Effector memory CD4-positive, alpha-beta T cell (primary cell): ENCODE measurements at regions not wholly inside any gene's neighbourhood (a gene's known extent, or its start where the extent isn't known, plus 50 kb on each side); places are given as distances from the start of the nearest gene placed in this dataset.

Experiments
- DNase-seq, 3 donors: peaks; one replicate each; pipeline ENCODE4 v3.0.0-alpha.2; 2020
- H3K27ac ChIP-seq: 2 replicates; pipeline ENCODE4 v1.7.0; 2013; ENCODE audit warnings: mild to moderate bottlenecking, low read length, moderate library complexity; ENCODE audit not compliant: insufficient read depth, poor library complexity, severe bottlenecking
- H3K27me3 ChIP-seq: replicated peaks from 2 replicates; pipeline ENCODE4 v1.7.0; 2013; ENCODE audit warnings: mild to moderate bottlenecking, low read length; ENCODE audit not compliant: insufficient read depth, control insufficient read depth, poor library complexity, severe bottlenecking
- H3K36me3 ChIP-seq: 2 replicates; pipeline ENCODE4 v1.7.0; 2013; ENCODE audit warnings: mild to moderate bottlenecking, low read length, moderate library complexity; ENCODE audit not compliant: control insufficient read depth, insufficient read depth
- H3K4me1 ChIP-seq: 2 replicates; pipeline ENCODE4 v1.7.0; 2013; ENCODE audit warnings: low read length, mild to moderate bottlenecking; ENCODE audit not compliant: control insufficient read depth, insufficient read depth, poor library complexity, severe bottlenecking
- H3K4me3 ChIP-seq: 2 replicates; pipeline ENCODE4 v1.7.0; 2013; ENCODE audit warnings: low read length, low read depth, mild to moderate bottlenecking; ENCODE audit not compliant: insufficient read depth, poor library complexity, severe bottlenecking
- H3K9me3 ChIP-seq: 2 replicates; pipeline ENCODE4 v1.7.0; 2013; ENCODE audit warnings: mild to moderate bottlenecking, low read length, moderate library complexity; ENCODE audit not compliant: control insufficient read depth

DNA sequence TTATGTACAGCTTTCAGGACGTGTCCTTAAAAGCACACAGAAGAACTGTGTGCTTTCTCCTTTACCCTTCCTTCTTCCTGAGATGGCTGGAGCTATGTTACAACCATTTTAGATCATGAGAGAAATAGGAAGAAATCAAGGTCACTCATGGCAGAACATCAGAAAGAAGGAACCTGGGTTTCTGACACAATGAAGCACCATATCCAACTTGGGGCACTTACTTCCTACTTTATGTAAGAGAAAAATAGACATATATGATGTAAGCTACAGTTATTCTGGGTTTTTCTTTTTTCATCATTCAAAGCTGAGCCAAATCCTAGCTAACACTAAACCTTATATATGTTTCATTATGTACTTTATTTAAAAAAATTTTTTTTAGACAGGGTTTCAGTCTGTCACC, 79.5 kb downstream of the FAM161A start:
- H3K4me1 ChIP-seq: no peaks in the 10 kb centered on the region
- no peak overlapping the region for H3K27ac ChIP-seq
- no peaks in the 10 kb centered on the region for H3K9me3 ChIP-seq
- H3K27me3 ChIP-seq: no peaks in the 10 kb centered on the region
- H3K4me3 ChIP-seq: no peak overlapping the region
- H3K36me3 ChIP-seq: no peaks in the 10 kb centered on the region
- no peak for DNase-seq

DNA sequence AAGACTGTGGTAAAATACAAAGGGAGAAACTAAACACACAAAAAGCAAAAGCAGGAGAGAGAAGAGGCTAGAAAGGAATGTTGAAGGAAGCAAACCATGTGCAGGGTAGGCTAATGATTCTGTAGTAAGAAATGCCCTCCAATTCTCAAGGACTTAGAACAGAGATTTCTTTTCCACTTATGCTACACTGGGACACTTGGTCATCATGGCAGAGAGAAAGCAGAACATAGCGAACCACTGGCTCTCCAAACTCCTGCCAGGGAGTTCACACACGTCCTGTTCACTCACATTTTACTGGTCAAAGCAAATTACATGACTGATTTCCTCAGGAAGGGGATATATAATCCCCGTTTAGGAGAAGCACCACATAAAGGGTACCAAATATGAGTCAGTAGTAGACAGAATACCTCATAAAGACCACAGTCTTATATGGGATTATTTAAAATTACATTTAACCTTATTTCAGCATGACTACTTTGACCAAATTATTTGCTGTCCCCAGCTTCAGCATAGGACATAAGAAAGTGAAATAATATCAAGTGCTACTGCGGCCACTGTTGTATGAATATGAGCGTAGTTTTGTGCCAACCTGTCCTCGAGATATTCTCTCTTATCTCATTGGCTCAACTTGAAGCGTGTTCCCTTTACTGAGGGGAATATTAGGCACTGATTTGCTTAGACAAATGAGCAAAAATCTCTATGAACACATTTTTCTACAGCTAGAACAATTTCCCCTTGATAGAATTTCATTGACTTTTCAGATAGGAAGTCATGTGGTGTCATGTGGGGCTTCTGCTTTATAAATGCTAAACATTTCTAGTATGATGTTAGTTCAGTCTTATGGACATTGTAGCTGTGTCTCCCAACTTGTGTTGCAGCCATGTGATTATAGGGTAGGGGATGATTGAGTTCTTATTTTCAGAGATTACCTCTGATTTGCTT, 81.7 kb downstream of the FAM161A start:
- no peak overlapping the region for H3K27ac ChIP-seq
- DNase-seq: no peak
- no peaks in the 10 kb centered on the region for H3K4me1 ChIP-seq
- H3K4me3 ChIP-seq: no peak overlapping the region
- H3K9me3 ChIP-seq: no peaks in the 10 kb centered on the region
- no peaks in the 10 kb centered on the region for H3K36me3 ChIP-seq
- H3K27me3 ChIP-seq: no peaks in the 10 kb centered on the region

- Histone ChIP-seq H3K4me3 (no peak overlapping the region), H3K27ac (no peak overlapping the region), H3K9me3 (no peaks in the 10 kb centered on the region), H3K4me1 (no peaks in the 10 kb centered on the region), H3K27me3 (no peaks in the 10 kb centered on the region), H3K36me3 (no peaks in the 10 kb centered on the region)
- DNase-seq: no peak
These were observed 83.1 kb downstream of the FAM161A start for GRCh38 chr2:61770746-61771145.

GRCh38 chr2:61770298-61770697, 83.6 kb downstream of the FAM161A start:
- no peak overlapping the region for H3K27ac ChIP-seq
- no peak for DNase-seq
- H3K4me1 ChIP-seq: no peaks in the 10 kb centered on the region
- H3K27me3 ChIP-seq: no peaks in the 10 kb centered on the region
- no peaks in the 10 kb centered on the region for H3K9me3 ChIP-seq
- no peaks in the 10 kb centered on the region for H3K36me3 ChIP-seq
- H3K4me3 ChIP-seq: no peak overlapping the region

GRCh38 chr2:61769093-61769675, 84.7 kb downstream of the FAM161A start:
- no peak for DNase-seq
- no peaks in the 10 kb centered on the region for H3K36me3 ChIP-seq
- H3K27ac ChIP-seq: no peak overlapping the region
- H3K27me3 ChIP-seq: no peaks in the 10 kb centered on the region
- no peaks in the 10 kb centered on the region for H3K9me3 ChIP-seq
- H3K4me1 ChIP-seq: no peaks in the 10 kb centered on the region
- H3K4me3 ChIP-seq: no peak overlapping the region

DNA sequence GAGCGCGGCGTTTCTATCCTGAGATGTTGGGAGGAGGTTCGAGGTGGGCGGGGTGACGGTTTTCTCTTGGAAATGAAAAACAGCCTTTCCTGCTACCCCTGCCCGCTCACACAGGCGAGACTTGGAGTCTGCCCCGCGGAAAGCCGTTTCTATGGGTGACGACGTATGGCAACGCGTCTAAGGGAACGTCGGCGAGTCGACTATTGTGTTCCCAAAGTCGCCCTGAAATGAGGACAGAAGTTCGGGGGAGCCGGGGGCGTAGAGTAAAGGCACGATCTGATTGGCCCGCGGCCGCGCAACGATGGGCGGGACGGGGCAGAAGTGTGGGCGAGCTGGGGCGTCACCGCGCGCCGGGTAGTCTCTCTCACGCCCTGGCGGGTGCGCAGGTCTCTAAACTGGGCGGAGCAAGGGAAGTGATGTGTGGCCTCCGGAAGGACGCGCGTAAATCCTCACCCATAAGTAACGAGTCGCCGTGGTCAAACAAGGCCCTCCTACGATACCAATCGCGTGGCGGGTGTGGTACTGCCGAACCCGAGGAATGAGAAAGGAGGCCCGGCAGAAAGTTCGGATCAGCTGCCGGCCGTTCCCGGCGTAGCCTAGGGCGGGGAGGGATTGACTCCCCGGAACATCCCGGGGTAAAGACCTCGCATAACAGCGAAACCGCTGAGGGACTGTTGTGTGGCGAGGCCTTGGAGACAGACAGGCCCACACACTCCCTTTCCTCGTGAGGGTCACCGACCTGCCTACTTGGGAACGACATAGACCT, 89.6 kb downstream of the FAM161A start:
- peak; percentile 89 to 91 (median 91) for DNase-seq
- peak overlapping the region; percentile 78 for H3K4me3 ChIP-seq
- H3K27me3 ChIP-seq: no peaks in the 10 kb centered on the region
- H3K4me1 ChIP-seq: peaks cover 6% of the 10 kb centered on the region
- no peaks in the 10 kb centered on the region for H3K36me3 ChIP-seq
- H3K27ac ChIP-seq: peak overlapping the region; percentile 91
- no peaks in the 10 kb centered on the region for H3K9me3 ChIP-seq

DNA sequence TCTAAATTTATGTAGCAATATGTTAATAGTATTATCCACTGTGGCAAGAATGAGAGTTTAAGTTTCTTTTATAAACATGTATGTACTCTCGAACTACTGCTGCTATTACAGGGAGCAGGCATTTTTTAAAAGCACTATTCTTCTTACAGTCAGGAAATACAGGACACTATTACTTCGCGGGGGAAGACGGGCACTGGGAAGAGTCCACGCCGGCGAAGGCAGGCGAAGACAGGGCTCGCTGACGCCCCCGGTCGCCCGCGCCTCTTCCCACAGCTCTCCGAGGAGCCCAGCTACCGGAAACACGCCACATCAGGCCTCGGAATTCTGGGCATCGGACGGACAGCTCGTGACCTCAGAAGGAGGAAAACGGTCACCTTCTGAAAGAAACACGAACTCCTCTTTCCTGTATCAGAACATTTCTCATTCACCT, 90.2 kb downstream of the FAM161A start:
- no peak for DNase-seq
- peaks cover 6% of the 10 kb centered on the region for H3K4me1 ChIP-seq
- no peaks in the 10 kb centered on the region for H3K36me3 ChIP-seq
- no peaks in the 10 kb centered on the region for H3K27me3 ChIP-seq
- H3K9me3 ChIP-seq: no peaks in the 10 kb centered on the region
- H3K4me3 ChIP-seq: peak overlapping the region; percentile 78
- peak overlapping the region; percentile 91 for H3K27ac ChIP-seq

DNA sequence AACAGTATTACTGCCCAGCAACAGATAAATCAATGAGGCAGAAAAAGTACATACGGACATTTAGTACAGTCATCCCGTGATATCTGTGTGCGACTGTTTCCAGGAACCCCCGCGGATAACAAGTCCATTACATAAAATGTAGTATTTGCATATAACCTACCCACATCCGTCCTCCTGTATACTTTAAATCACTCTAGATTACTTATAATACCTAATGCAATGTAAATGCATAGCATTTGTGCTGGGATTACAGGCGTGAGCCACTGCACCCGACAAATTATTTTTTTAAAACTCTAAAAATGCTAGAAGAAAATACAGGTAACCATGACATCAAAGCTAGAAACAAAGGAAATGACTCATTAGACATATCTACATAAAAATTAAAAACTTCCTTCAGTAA, 91.6 kb downstream of the FAM161A start:
- H3K36me3 ChIP-seq: no peaks in the 10 kb centered on the region
- peak in 1 of 3 donors; percentile 1 for DNase-seq
- H3K4me3 ChIP-seq: no peak overlapping the region

DNA sequence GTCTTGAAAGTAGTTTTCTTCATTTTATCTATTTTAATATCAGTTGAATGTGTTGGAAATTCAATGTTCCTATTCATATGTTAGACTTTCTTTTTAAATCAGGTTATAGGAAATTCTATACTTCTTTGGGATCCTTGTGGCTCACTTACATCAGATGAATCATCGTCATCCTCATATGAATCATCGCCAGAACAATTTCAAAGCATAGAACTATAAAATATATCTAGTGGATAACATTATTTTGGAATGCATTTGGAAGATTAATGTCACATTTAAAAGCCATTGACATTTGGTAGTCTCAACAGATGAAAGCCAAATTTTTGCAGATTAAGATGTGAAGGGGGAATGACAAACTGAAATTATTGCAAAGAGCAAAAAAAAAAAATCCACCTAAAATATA, 94.1 kb downstream of the FAM161A start:
- Histone ChIP-seq H3K4me3 (no peak overlapping the region), H3K27ac (no peak overlapping the region), H3K4me1 (peaks cover 6% of the 10 kb centered on the region), H3K36me3 (no peaks in the 10 kb centered on the region), H3K27me3 (no peaks in the 10 kb centered on the region), H3K9me3 (no peaks in the 10 kb centered on the region)
- no peak for DNase-seq

More for the DNA sequence above, 91.6 kb downstream of the FAM161A start:
- no peak overlapping the region for H3K27ac ChIP-seq
- H3K4me1 ChIP-seq: peaks cover 6% of the 10 kb centered on the region
- no peaks in the 10 kb centered on the region for H3K27me3 ChIP-seq
- no peaks in the 10 kb centered on the region for H3K9me3 ChIP-seq
